HUES64 (cell line): ENCODE measurements at regions not wholly inside any gene's neighbourhood (a gene's known extent, or its start where the extent isn't known, plus 50 kb on each side); places are given as distances from the start of the nearest gene placed in this dataset.

Experiments
- H3K27ac ChIP-seq: 2 replicates; pipeline ENCODE4 v1.7.0; 2013; ENCODE audit warnings: low read depth, low read length, inconsistent platforms
- H3K27me3 ChIP-seq: 2 replicates; pipeline ENCODE4 v1.6.1; 2013; ENCODE audit warnings: mild to moderate bottlenecking, low read length; ENCODE audit not compliant: insufficient read depth
- H3K36me3 ChIP-seq: 2 replicates; pipeline ENCODE4 v1.6.1; 2013; ENCODE audit warnings: mild to moderate bottlenecking, low read length; ENCODE audit not compliant: insufficient read depth
- H3K4me1 ChIP-seq: 2 replicates; pipeline ENCODE4 v1.6.1; 2013; ENCODE audit warnings: mild to moderate bottlenecking, low read length, moderate library complexity; ENCODE audit not compliant: insufficient read depth
- H3K4me3 ChIP-seq: 2 replicates; pipeline ENCODE4 v1.5.1; 2013; ENCODE audit warnings: mild to moderate bottlenecking, low read length, moderate library complexity
- H3K9ac ChIP-seq: 2 replicates; pipeline ENCODE4 v1.6.1; 2013; ENCODE audit warnings: mild to moderate bottlenecking, low read depth, low read length
- H3K9me3 ChIP-seq: 2 replicates; pipeline ENCODE4 v1.6.1; 2013; ENCODE audit warnings: low read depth, low read length; ENCODE audit not compliant: insufficient read depth
- WGBS: fragments of 150-250, 120-280 bp; methylation state at CpG from one replicate; pipeline ENCODE4 v1.1.7; 2013; ENCODE audit warnings: missing lambda C conversion rate; 5-methylcytosine and 5-hydroxymethylcytosine counted together

GRCh38 chr19:30167976-30168635 lies 204.1 kb upstream of the ZNF536 start:
- no peak overlapping the region for H3K4me3 ChIP-seq
- H3K4me1 ChIP-seq: no peaks in the 10 kb centered on the region
- H3K36me3 ChIP-seq: no peaks in the 10 kb centered on the region
- H3K9me3 ChIP-seq: no peaks in the 10 kb centered on the region
- H3K9ac ChIP-seq: no peak overlapping the region
- 87% methylated on average over 13 of the region's 13 CpGs for WGBS
- H3K27ac ChIP-seq: no peak overlapping the region
- no peaks in the 10 kb centered on the region for H3K27me3 ChIP-seq

- Histone ChIP-seq H3K4me3 (no peak overlapping the region), H3K9ac (no peak overlapping the region), H3K9me3 (no peaks in the 10 kb centered on the region), H3K27ac (no peak overlapping the region), H3K4me1 (no peaks in the 10 kb centered on the region), H3K36me3 (no peaks in the 10 kb centered on the region), H3K27me3 (no peaks in the 10 kb centered on the region)
- 92% methylated on average over 5 of the region's 5 CpGs for WGBS
Measured at GRCh38 chr19:30168760-30169159, 203.4 kb upstream of the ZNF536 start.

- no peak overlapping the region for H3K4me3 ChIP-seq
- 88% methylated on average over 9 of the region's 9 CpGs for WGBS
- H3K9me3 ChIP-seq: no peaks in the 10 kb centered on the region
- no peaks in the 10 kb centered on the region for H3K36me3 ChIP-seq
- no peaks in the 10 kb centered on the region for H3K27me3 ChIP-seq
- no peaks in the 10 kb centered on the region for H3K4me1 ChIP-seq
- H3K9ac ChIP-seq: no peak overlapping the region
- H3K27ac ChIP-seq: no peak overlapping the region
Measured at GRCh38 chr19:30169196-30169900, 202.8 kb upstream of the ZNF536 start.

- Histone ChIP-seq H3K27me3 (no peaks in the 10 kb centered on the region), H3K4me3 (no peak overlapping the region), H3K9ac (no peak overlapping the region), H3K9me3 (no peaks in the 10 kb centered on the region), H3K36me3 (no peaks in the 10 kb centered on the region), H3K27ac (no peak overlapping the region), H3K4me1 (no peaks in the 10 kb centered on the region)
- 94% methylated on average over 7 of the region's 7 CpGs for WGBS
Measured at GRCh38 chr19:30170081-30170480, 202.1 kb upstream of the ZNF536 start.

- H3K9me3 ChIP-seq: no peaks in the 10 kb centered on the region
- 95% methylated on average over 8 of the region's 8 CpGs for WGBS
Measured at GRCh38 chr19:30170495-30171137, 201.6 kb upstream of the ZNF536 start.

GRCh38 chr19:30171138-30171635 lies 201.0 kb upstream of the ZNF536 start:
- WGBS: 94% methylated on average over 3 of the region's 3 CpGs
- H3K27me3 ChIP-seq: no peaks in the 10 kb centered on the region
- no peaks in the 10 kb centered on the region for H3K9me3 ChIP-seq
- no peaks in the 10 kb centered on the region for H3K36me3 ChIP-seq
- no peak overlapping the region for H3K4me3 ChIP-seq
- no peaks in the 10 kb centered on the region for H3K4me1 ChIP-seq
- no peak overlapping the region for H3K27ac ChIP-seq
- H3K9ac ChIP-seq: no peak overlapping the region

More at GRCh38 chr19:30170495-30171137, 201.6 kb upstream of the ZNF536 start:
- H3K27ac ChIP-seq: no peak overlapping the region
- H3K36me3 ChIP-seq: no peaks in the 10 kb centered on the region
- H3K27me3 ChIP-seq: no peaks in the 10 kb centered on the region
- no peak overlapping the region for H3K4me3 ChIP-seq
- H3K9ac ChIP-seq: no peak overlapping the region
- H3K4me1 ChIP-seq: no peaks in the 10 kb centered on the region

GRCh38 chr19:30171795-30172612 lies 200.2 kb upstream of the ZNF536 start:
- H3K9me3 ChIP-seq: no peaks in the 10 kb centered on the region
- 87% methylated on average over 10 of the region's 10 CpGs for WGBS
- no peak overlapping the region for H3K27ac ChIP-seq
- no peaks in the 10 kb centered on the region for H3K36me3 ChIP-seq
- no peaks in the 10 kb centered on the region for H3K4me1 ChIP-seq
- H3K9ac ChIP-seq: no peak overlapping the region
- H3K27me3 ChIP-seq: no peaks in the 10 kb centered on the region
- H3K4me3 ChIP-seq: no peak overlapping the region

- Histone ChIP-seq H3K4me1 (no peaks in the 10 kb centered on the region), H3K4me3 (no peak overlapping the region), H3K9me3 (no peaks in the 10 kb centered on the region), H3K9ac (no peak overlapping the region), H3K27me3 (no peaks in the 10 kb centered on the region), H3K27ac (no peak overlapping the region), H3K36me3 (no peaks in the 10 kb centered on the region)
- WGBS: 94% methylated on average over 8 of the region's 8 CpGs
Measured at GRCh38 chr19:30172613-30173242, 199.5 kb upstream of the ZNF536 start.

GRCh38 chr19:30173593-30174356 lies 198.4 kb upstream of the ZNF536 start:
- H3K4me1 ChIP-seq: no peaks in the 10 kb centered on the region
- no peaks in the 10 kb centered on the region for H3K9me3 ChIP-seq
- 95% methylated on average over 13 of the region's 13 CpGs for WGBS
- no peak overlapping the region for H3K9ac ChIP-seq
- no peak overlapping the region for H3K4me3 ChIP-seq
- H3K27ac ChIP-seq: no peak overlapping the region
- no peaks in the 10 kb centered on the region for H3K27me3 ChIP-seq
- no peaks in the 10 kb centered on the region for H3K36me3 ChIP-seq

- Histone ChIP-seq H3K4me3 (no peak overlapping the region), H3K27ac (no peak overlapping the region), H3K4me1 (no peaks in the 10 kb centered on the region), H3K9ac (no peak overlapping the region), H3K27me3 (no peaks in the 10 kb centered on the region), H3K9me3 (no peaks in the 10 kb centered on the region), H3K36me3 (no peaks in the 10 kb centered on the region)
- WGBS: 87% methylated on average over 4 of the region's 4 CpGs
Measured at GRCh38 chr19:30174357-30174645, 197.9 kb upstream of the ZNF536 start.
